Nephron (organoid): ENCODE measurements at regions not wholly inside any gene's neighbourhood (a gene's known extent, or its start where the extent isn't known, plus 50 kb on each side); places are given as distances from the start of the nearest gene placed in this dataset.
A peak's percentile ranks its signal among the peaks of the same experiment; 100 is the strongest.

Experiments
- H3K27ac Mint-ChIP-seq, 3 experiments: 2 replicates each; pipeline ENCODE4 v1.8.0; 2020; ENCODE audit warnings: mixed read lengths in 3 of 3, mild to moderate bottlenecking in 2 of 3, moderate library complexity in 1 of 3
- H3K27me3 Mint-ChIP-seq: 2 replicates; pipeline ENCODE4 v1.8.0; 2021; ENCODE audit warnings: low read depth, mild to moderate bottlenecking, moderate library complexity, mixed read lengths
- H3K36me3 Mint-ChIP-seq: 2 replicates; pipeline ENCODE4 v1.8.0; 2020; ENCODE audit warnings: low read depth, mixed read lengths
- H3K4me1 Mint-ChIP-seq: 2 replicates; pipeline ENCODE4 v1.8.0; 2020; ENCODE audit warnings: mixed read lengths
- H3K4me3 Mint-ChIP-seq, 3 experiments: 2 replicates each; pipeline ENCODE4 v1.8.0; 2020; ENCODE audit warnings: mild to moderate bottlenecking in 3 of 3, mixed read lengths in 3 of 3, moderate library complexity in 2 of 3
- H3K9me3 Mint-ChIP-seq: 2 replicates; pipeline ENCODE4 v1.8.0; 2020; ENCODE audit warnings: mixed read lengths
- CTCF ChIP-seq, 3 experiments: fragments of 200-600 bp; sonication (generic); IDR thresholded peaks; one replicate each; pipeline ENCODE4 v1.5.0; 2021; ENCODE audit warnings: antibody characterized with exemption in 3 of 3; ENCODE audit not compliant: unreplicated experiment in 3 of 3

- Mint-ChIP-seq H3K27ac (peak overlapping the region in 1 of 3 experiments; percentile 35), H3K4me3 (no peak overlapping the region), H3K4me1 (peaks cover 43% of the 10 kb centered on the region), H3K36me3 (no peaks in the 10 kb centered on the region), H3K9me3 (no peaks in the 10 kb centered on the region), H3K27me3 (no peaks in the 10 kb centered on the region)
- TF ChIP-seq CTCF (IDR thresholded peaks at IDR 0.05; ENCODE audit: unreplicated experiment in 3 of 3) = no peak
These were observed 384.7 kb downstream of the ZIC1 start for GRCh38 chr3:147793841-147794240.

- Mint-ChIP-seq H3K4me1 (peaks cover 43% of the 10 kb centered on the region), H3K9me3 (no peaks in the 10 kb centered on the region), H3K36me3 (no peaks in the 10 kb centered on the region), H3K4me3 (no peak overlapping the region), H3K27ac (no peak overlapping the region), H3K27me3 (no peaks in the 10 kb centered on the region)
- no peak for TF ChIP-seq CTCF (IDR thresholded peaks at IDR 0.05; ENCODE audit: unreplicated experiment in 3 of 3)
These were observed 385.4 kb downstream of the ZIC1 start for GRCh38 chr3:147794596-147794995.

DNA sequence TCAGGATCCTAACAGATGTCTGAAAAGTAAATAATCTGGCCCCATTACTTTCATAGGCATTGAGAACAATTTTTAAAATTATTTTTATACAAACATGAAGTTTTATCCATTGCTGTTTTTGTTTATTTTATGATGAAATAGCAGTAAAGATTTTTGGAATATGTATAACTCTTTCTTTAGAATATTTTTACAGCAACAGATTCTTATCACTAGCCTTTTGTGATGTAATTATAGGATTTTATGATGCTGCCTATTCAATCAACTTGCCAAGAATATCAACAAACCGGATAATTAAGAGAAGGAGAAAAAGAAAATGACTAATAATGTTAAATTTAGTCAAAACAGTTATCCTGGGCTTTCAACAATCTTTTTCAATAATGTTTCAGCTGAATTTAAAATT lies 386.3 kb downstream of the ZIC1 start:
- Mint-ChIP-seq H3K9me3 (no peaks in the 10 kb centered on the region), H3K36me3 (no peaks in the 10 kb centered on the region), H3K27me3 (no peaks in the 10 kb centered on the region), H3K4me1 (peaks cover 43% of the 10 kb centered on the region), H3K27ac (no peak overlapping the region), H3K4me3 (no peak overlapping the region)
- no peak for TF ChIP-seq CTCF (IDR thresholded peaks at IDR 0.05; ENCODE audit: unreplicated experiment in 3 of 3)

GRCh38 chr3:147797095-147797494 lies 387.9 kb downstream of the ZIC1 start:
- H3K36me3 Mint-ChIP-seq = no peaks in the 10 kb centered on the region

GRCh38 chr3:147799601-147800000 lies 390.4 kb downstream of the ZIC1 start:
- H3K36me3 Mint-ChIP-seq = no peaks in the 10 kb centered on the region
- peaks cover 2% of the 10 kb centered on the region for H3K9me3 Mint-ChIP-seq
- no peak overlapping the region for H3K27ac Mint-ChIP-seq
- H3K4me1 Mint-ChIP-seq = peaks cover 24% of the 10 kb centered on the region
- H3K27me3 Mint-ChIP-seq = no peaks in the 10 kb centered on the region
- no peak overlapping the region for H3K4me3 Mint-ChIP-seq
- no peak for TF ChIP-seq CTCF (IDR thresholded peaks at IDR 0.05; ENCODE audit: unreplicated experiment in 3 of 3)

More at GRCh38 chr3:147797095-147797494, 387.9 kb downstream of the ZIC1 start:
- H3K4me3 Mint-ChIP-seq = no peak overlapping the region
- H3K4me1 Mint-ChIP-seq = peaks cover 42% of the 10 kb centered on the region
- H3K27ac Mint-ChIP-seq = peak overlapping the region; percentile 37 to 40 (median 38)
- no peak for TF ChIP-seq CTCF (IDR thresholded peaks at IDR 0.05; ENCODE audit: unreplicated experiment in 3 of 3)
- H3K27me3 Mint-ChIP-seq = no peaks in the 10 kb centered on the region
- H3K9me3 Mint-ChIP-seq = peaks cover 2% of the 10 kb centered on the region

DNA sequence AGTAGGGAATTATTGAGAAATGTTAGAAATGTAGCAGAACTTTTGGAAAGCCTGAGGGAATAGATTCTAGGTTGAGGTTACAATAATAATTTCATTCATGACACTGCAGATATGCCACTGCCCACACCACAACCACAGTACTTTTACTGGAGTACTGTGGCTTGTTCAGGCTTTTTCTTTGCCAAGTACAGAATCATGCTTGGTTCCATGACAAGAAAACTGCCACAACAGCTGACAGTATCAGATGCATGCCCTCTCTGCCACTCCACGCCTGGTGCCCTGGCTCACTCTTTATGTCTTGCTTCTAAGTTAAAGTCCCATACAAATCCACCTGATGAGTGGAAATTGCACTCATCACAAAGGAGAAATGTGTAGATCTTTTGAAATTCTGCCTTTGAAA lies 398.6 kb downstream of the ZIC1 start:
- Mint-ChIP-seq H3K4me1 (peaks cover 5% of the 10 kb centered on the region), H3K27me3 (no peaks in the 10 kb centered on the region)

More for the DNA sequence above, 398.6 kb downstream of the ZIC1 start:
- Mint-ChIP-seq H3K9me3 (no peaks in the 10 kb centered on the region), H3K36me3 (no peaks in the 10 kb centered on the region), H3K27ac (no peak overlapping the region), H3K4me3 (no peak overlapping the region)
- TF ChIP-seq CTCF (IDR thresholded peaks at IDR 0.05; ENCODE audit: unreplicated experiment in 3 of 3) = no peak
